OCI-LY1 (cell line): ENCODE measurements at regions not wholly inside any gene's neighbourhood (a gene's known extent, or its start where the extent isn't known, plus 50 kb on each side); places are given as distances from the start of the nearest gene placed in this dataset.

Experiments used
- CTCF ChIP-seq: fragments of 200-600 bp; sonication (generic), shearing (Covaris generic); IDR thresholded peaks from 2 replicates; pipeline ENCODE4 v1.5.1; 2017; ENCODE audit warnings: mild to moderate bottlenecking, antibody characterized with exemption, low read length, moderate library complexity, mixed read lengths
- EZH2 ChIP-seq: fragments of 200-600 bp; sonication (generic), shearing (Covaris generic); IDR thresholded peaks from 2 replicates; pipeline ENCODE4 v1.8.0; 2017; ENCODE audit warnings: borderline replicate concordance, mixed run types, mild to moderate bottlenecking, antibody characterized with exemption, low read length, moderate library complexity, mixed read lengths

GRCh38 chr16:54564841-54565240 is 278.3 kb upstream of the IRX3 start:
- no peak for TF ChIP-seq CTCF
- no peak for TF ChIP-seq EZH2
